ENCODE measurements at regions not wholly inside any gene's neighbourhood (a gene's known extent, or its start where the extent isn't known, plus 50 kb on each side); places are given as distances from the start of the nearest gene placed in this dataset.

DNA sequence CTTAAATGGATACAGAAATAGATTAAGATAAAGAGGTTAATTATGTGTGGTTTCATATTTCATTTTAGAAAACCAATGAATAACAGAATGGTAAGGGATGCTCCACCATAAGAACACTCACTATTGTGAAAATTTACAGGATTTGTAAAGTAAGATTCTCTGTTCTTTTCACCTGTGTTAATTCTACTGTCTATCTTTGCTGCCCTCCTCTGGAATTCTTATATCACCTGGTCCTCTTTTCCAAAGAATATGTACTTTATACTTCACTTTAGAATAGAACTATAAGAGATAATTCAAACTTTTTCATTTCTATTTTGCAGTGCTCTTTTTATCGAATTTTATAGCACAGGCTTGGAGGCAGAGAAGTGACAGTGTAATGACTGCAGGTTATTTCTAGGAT is 213.4 kb downstream of the LURAP1L start:
- POLR2A ChIA-PET: no interaction called here
- H3K27ac Mint-ChIP-seq: no peak overlapping the region
- no peak overlapping the region for H3K4me3 Mint-ChIP-seq
- intact Hi-C loops (cut with micrococcal nuclease): no loop called here
- H3K9ac ChIP-seq (ENCODE audit: low read length): no peak overlapping the region
- no peaks in the 10 kb centered on the region for H4K20me1 ChIP-seq (ENCODE audit: control insufficient read depth, insufficient read depth, low read length, poor library complexity, severe bottlenecking)
- TF ChIP-seq EZH2 (IDR thresholded peaks at IDR 0.05; ENCODE audit: borderline replicate concordance, insufficient read depth, low read depth, low read length, poor library complexity, severe bottlenecking): no peak
- TF ChIP-seq, protein P1, sequence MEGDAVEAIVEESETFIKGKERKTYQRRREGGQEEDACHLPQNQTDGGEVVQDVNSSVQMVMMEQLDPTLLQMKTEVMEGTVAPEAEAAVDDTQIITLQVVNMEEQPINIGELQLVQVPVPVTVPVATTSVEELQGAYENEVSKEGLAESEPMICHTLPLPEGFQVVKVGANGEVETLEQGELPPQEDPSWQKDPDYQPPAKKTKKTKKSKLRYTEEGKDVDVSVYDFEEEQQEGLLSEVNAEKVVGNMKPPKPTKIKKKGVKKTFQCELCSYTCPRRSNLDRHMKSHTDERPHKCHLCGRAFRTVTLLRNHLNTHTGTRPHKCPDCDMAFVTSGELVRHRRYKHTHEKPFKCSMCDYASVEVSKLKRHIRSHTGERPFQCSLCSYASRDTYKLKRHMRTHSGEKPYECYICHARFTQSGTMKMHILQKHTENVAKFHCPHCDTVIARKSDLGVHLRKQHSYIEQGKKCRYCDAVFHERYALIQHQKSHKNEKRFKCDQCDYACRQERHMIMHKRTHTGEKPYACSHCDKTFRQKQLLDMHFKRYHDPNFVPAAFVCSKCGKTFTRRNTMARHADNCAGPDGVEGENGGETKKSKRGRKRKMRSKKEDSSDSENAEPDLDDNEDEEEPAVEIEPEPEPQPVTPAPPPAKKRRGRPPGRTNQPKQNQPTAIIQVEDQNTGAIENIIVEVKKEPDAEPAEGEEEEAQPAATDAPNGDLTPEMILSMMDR (IDR thresholded peaks at IDR 0.05): no peak
- DNase-seq: no peak
- no CpG with 5 or more reads among the region's 1 CpG for WGBS (ENCODE audit: insufficient coverage)
- H3K79me2 ChIP-seq (ENCODE audit: control insufficient read depth, insufficient read depth, low read length): no peaks in the 10 kb centered on the region
- no peaks in the 10 kb centered on the region for H3K4me1 ChIP-seq (ENCODE audit: control insufficient read depth in 2 of 2, insufficient read depth in 2 of 2, low read length in 2 of 2)
- no peaks in the 10 kb centered on the region for H3K4me1 Mint-ChIP-seq
- no peak overlapping the region for H3K27ac ChIP-seq (ENCODE audit: low read length in 2 of 2)
- no peaks in the 10 kb centered on the region for H3K9me3 ChIP-seq (ENCODE audit: control extremely low read depth in 1 of 3, control insufficient read depth in 2 of 3, insufficient read depth in 1 of 3, low read length in 2 of 3)
- ATAC-seq (ENCODE audit: low read depth): no peak
- H3K4me2 ChIP-seq (replicated peaks; ENCODE audit: low read depth, low read length, poor library complexity, severe bottlenecking): no peak overlapping the region
- no peak overlapping the region for H3K4me3 ChIP-seq (ENCODE audit: control extremely low read depth in 1 of 5, extremely low read depth in 1 of 5, insufficient read depth in 1 of 5, low read depth in 2 of 5, low read length in 4 of 5)
- H2AFZ ChIP-seq (ENCODE audit: insufficient read depth, low read depth, low read length, poor library complexity, severe bottlenecking): no peak overlapping the region
- no peaks in the 10 kb centered on the region for H3K27me3 Mint-ChIP-seq
- no peaks in the 10 kb centered on the region for H3K27me3 ChIP-seq (replicated peaks in 1 of 4; ENCODE audit: control extremely low read depth in 1 of 4, control insufficient read depth in 3 of 4, insufficient read depth in 4 of 4, low read length in 3 of 4)
- CTCF ChIA-PET: no interaction called here
- no peaks in the 10 kb centered on the region for H3K9me3 Mint-ChIP-seq (ENCODE audit: insufficient read depth)
- no peaks in the 10 kb centered on the region for H3K36me3 ChIP-seq (replicated peaks in 1 of 2; ENCODE audit: control extremely low read depth in 1 of 2, control insufficient read depth in 1 of 2, extremely low read depth in 1 of 2, insufficient read depth in 2 of 2, low read length in 1 of 2)

DNA sequence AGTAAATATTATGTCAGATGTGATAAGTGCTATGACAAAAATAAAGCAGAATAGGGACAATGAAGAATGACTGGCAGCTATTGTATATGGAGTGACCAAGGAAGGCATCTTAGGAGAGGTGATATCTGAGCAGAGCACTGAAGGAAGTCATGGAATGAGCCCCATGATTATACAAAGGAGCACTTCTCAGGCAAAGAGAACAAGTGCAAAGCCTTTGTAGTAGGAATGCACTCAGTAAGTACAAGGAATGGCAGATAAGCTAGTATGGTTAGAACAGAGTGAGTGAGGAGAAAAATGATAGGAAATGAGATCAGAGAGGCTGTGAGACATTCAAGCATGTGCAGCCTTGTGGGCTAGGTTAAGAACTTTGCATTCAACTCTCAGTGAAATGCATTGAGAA is 214.8 kb downstream of the LURAP1L start:
- Histone ChIP-seq H3K9me3 (ENCODE audit: control extremely low read depth in 1 of 3, control insufficient read depth in 2 of 3, insufficient read depth in 1 of 3, low read length in 2 of 3) (no peaks in the 10 kb centered on the region), H3K4me2 (replicated peaks; ENCODE audit: low read depth, low read length, poor library complexity, severe bottlenecking) (no peak overlapping the region), H4K20me1 (ENCODE audit: control insufficient read depth, insufficient read depth, low read length, poor library complexity, severe bottlenecking) (no peaks in the 10 kb centered on the region), H3K4me3 (ENCODE audit: control extremely low read depth in 1 of 5, extremely low read depth in 1 of 5, insufficient read depth in 1 of 5, low read depth in 2 of 5, low read length in 4 of 5) (no peak overlapping the region), H3K36me3 (replicated peaks in 1 of 2; ENCODE audit: control extremely low read depth in 1 of 2, control insufficient read depth in 1 of 2, extremely low read depth in 1 of 2, insufficient read depth in 2 of 2, low read length in 1 of 2) (no peaks in the 10 kb centered on the region), H3K4me1 (ENCODE audit: control insufficient read depth in 2 of 2, insufficient read depth in 2 of 2, low read length in 2 of 2) (no peaks in the 10 kb centered on the region), H3K27ac (ENCODE audit: low read length in 2 of 2) (no peak overlapping the region), H3K79me2 (ENCODE audit: control insufficient read depth, insufficient read depth, low read length) (no peaks in the 10 kb centered on the region), H3K9ac (ENCODE audit: low read length) (no peak overlapping the region), H3K27me3 (replicated peaks in 1 of 4; ENCODE audit: control extremely low read depth in 1 of 4, control insufficient read depth in 3 of 4, insufficient read depth in 4 of 4, low read length in 3 of 4) (no peaks in the 10 kb centered on the region), H2AFZ (ENCODE audit: insufficient read depth, low read depth, low read length, poor library complexity, severe bottlenecking) (no peak overlapping the region)
- Mint-ChIP-seq H3K4me3 (no peak overlapping the region), H3K27me3 (no peaks in the 10 kb centered on the region), H3K9me3 (ENCODE audit: insufficient read depth) (no peaks in the 10 kb centered on the region), H3K4me1 (no peaks in the 10 kb centered on the region), H3K27ac (no peak overlapping the region)
- DNase-seq (no peak), ATAC-seq (ENCODE audit: low read depth) (no peak)
- ChIA-PET POLR2A (no interaction called here), CTCF (no interaction called here)
- intact Hi-C loops (cut with micrococcal nuclease): no loop called here
- TF ChIP-seq, protein P1 (IDR thresholded peaks at IDR 0.05): no peak
- no peak for TF ChIP-seq EZH2 (IDR thresholded peaks at IDR 0.05; ENCODE audit: borderline replicate concordance, insufficient read depth, low read depth, low read length, poor library complexity, severe bottlenecking)

Measured in B cell (primary cell).